T-cell (primary cell): ENCODE measurements at regions not wholly inside any gene's neighbourhood (a gene's known extent, or its start where the extent isn't known, plus 50 kb on each side); places are given as distances from the start of the nearest gene placed in this dataset.

ENCODE experiments used
- ATAC-seq, 4 experiments: fragments of 200-7000 bp in 3 of 4; fragments of 150-1000 bp in 1 of 4; cut with Tn5 transposase; replicated peaks in 1 of 4; 1 replicate in 3 of 4; 2 replicates in 1 of 4; pipeline ENCODE4 v1.10.0; 2021; ENCODE audit warnings: moderate library complexity in 3 of 4, mild to moderate bottlenecking in 2 of 4, moderate number of reproducible peaks in 1 of 4
- CTCF ChIA-PET, 2 donors: fragments of 300-600 bp; sonication (Branson Sonifier 250); formaldehyde crosslinking; loops; one replicate each; lab custom pipeline; 2022; ENCODE audit warnings: antibody characterized with exemption in 2 of 2; lab: Charles Lee
- POLR2A ChIA-PET, 2 donors: fragments of 300-600 bp; sonication (Branson Sonifier 250); formaldehyde crosslinking; loops; one replicate each; lab custom pipeline; 2022; ENCODE audit warnings: antibody characterized with exemption in 2 of 2; lab: Charles Lee
- DNase-seq, 35 experiments: peaks; one replicate each; pipeline versions ENCODE4 v3.0.0 to v3.0.0-alpha.2; 2013 to 2023
- H3K27ac ChIP-seq: one replicate; pipeline ENCODE4 v1.5.1; 2013; ENCODE audit warnings: low read length
- H3K27me3 ChIP-seq, 2 experiments: replicated peaks in 1 of 2; 1 replicate in 1 of 2; 2 replicates in 1 of 2; pipeline versions ENCODE4 v1.6.1 to v1.7.0; 2013; ENCODE audit warnings: low read length in 1 of 2, mixed read lengths in 1 of 2; ENCODE audit not compliant: control insufficient read depth in 2 of 2, insufficient read depth in 2 of 2; ENCODE audit errors: extremely low read depth in 1 of 2
- H3K36me3 ChIP-seq, 2 donors: 1 replicate in 1 of 2; 2 replicates in 1 of 2; pipeline versions ENCODE4 v1.6.1 to v1.7.0; 2013; ENCODE audit warnings: low read length in 1 of 2; ENCODE audit not compliant: control insufficient read depth in 2 of 2, insufficient read depth in 1 of 2; ENCODE audit errors: extremely low read depth in 1 of 2
- H3K4me1 ChIP-seq, 2 experiments: 1 replicate in 1 of 2; 2 replicates in 1 of 2; pipeline versions ENCODE4 v1.6.1 to v1.7.0; 2013; ENCODE audit warnings: low read length in 2 of 2, mixed read lengths in 1 of 2; ENCODE audit not compliant: insufficient read depth in 2 of 2, control insufficient read depth in 1 of 2; ENCODE audit errors: extremely low read depth in 1 of 2
- H3K4me3 ChIP-seq, 2 donors: 1 replicate in 1 of 2; 2 replicates in 1 of 2; pipeline versions ENCODE4 v1.5.1 to v1.7.0; 2013; ENCODE audit warnings: mild to moderate bottlenecking in 2 of 2, low read length in 1 of 2, moderate library complexity in 1 of 2; ENCODE audit not compliant: control insufficient read depth in 1 of 2; ENCODE audit errors: extremely low read depth in 1 of 2
- H3K9me3 ChIP-seq: 2 replicates; pipeline ENCODE4 v1.7.0; 2013
- H3K27ac Mint-ChIP-seq, 2 donors: one replicate each; pipeline ENCODE4 v1.8.0; 2020 to 2021; ENCODE audit warnings: mild to moderate bottlenecking in 2 of 2, mixed read lengths in 2 of 2
- H3K27me3 Mint-ChIP-seq, 2 donors: one replicate each; pipeline ENCODE4 v1.8.0; 2021 to 2022; ENCODE audit warnings: mixed read lengths in 2 of 2
- H3K36me3 Mint-ChIP-seq: one replicate; pipeline ENCODE4 v1.8.0; 2021; ENCODE audit warnings: mixed read lengths
- H3K4me1 Mint-ChIP-seq, 3 donors: one replicate each; pipeline ENCODE4 v1.8.0; 2020 to 2022; ENCODE audit warnings: mixed read lengths in 3 of 3, mild to moderate bottlenecking in 1 of 3
- H3K4me3 Mint-ChIP-seq, 3 donors: one replicate each; pipeline ENCODE4 v1.8.0; 2020 to 2022; ENCODE audit warnings: mild to moderate bottlenecking in 3 of 3, mixed read lengths in 3 of 3, moderate library complexity in 3 of 3
- H3K9me3 Mint-ChIP-seq, 3 donors: one replicate each; pipeline ENCODE4 v1.8.0; 2020 to 2022; ENCODE audit warnings: mixed read lengths in 3 of 3
- WGBS: methylation state at CpG from one replicate; pipeline ENCODE4 v1.1.5; 2013; ENCODE audit warnings: missing lambda C conversion rate; ENCODE audit not compliant: insufficient coverage; 5-methylcytosine and 5-hydroxymethylcytosine counted together

DNA sequence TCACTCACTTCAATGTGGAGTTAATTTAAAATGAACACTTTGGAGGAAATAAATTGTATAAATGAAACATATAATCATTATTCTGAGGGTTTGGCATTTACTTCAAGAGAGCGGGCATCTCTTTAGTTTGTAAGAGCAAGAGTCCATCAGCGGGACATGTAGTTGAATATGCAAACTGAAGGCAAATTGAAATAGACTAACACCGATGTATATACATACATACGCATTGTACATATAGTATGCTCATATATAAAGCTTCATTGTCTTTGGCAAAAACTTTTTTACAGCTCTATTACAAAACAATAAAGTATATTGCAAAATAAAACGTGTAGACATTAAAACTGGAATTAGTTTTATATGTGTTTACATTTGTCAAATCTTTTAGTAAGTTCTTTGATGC, 328.9 kb downstream of the LTN1 start:
- no peaks in the 10 kb centered on the region for H3K27me3 ChIP-seq
- ChIA-PET POLR2A (interaction anchor here in 1 of 2 donors (0.6 kb wide), 1 partner anchor 24 kb away, joined by 3 read pairs; no protein-coding TSS in a partner anchor), CTCF (interaction anchor here in 1 of 2 donors (0.6 kb wide), 1 partner anchor 813 kb away, joined by 3 read pairs; no protein-coding TSS in a partner anchor)
- Mint-ChIP-seq H3K27me3 (no peaks in the 10 kb centered on the region), H3K4me3 (no peak overlapping the region), H3K9me3 (no peaks in the 10 kb centered on the region), H3K4me1 (peaks cover 0 to 3% (median 0%) of the 10 kb centered on the region in 3 donors), H3K27ac (no peak overlapping the region), H3K36me3 (peaks cover 6% of the 10 kb centered on the region)
- H3K9me3 ChIP-seq = no peaks in the 10 kb centered on the region
- H3K4me3 ChIP-seq = no peak overlapping the region
- no CpG with 5 or more reads among the region's 5 CpGs for WGBS
- no peaks in the 10 kb centered on the region for H3K4me1 ChIP-seq
- no peaks in the 10 kb centered on the region for H3K36me3 ChIP-seq
- H3K27ac ChIP-seq = no peak overlapping the region
- ATAC-seq (no peak), DNase-seq (no peak)

DNA sequence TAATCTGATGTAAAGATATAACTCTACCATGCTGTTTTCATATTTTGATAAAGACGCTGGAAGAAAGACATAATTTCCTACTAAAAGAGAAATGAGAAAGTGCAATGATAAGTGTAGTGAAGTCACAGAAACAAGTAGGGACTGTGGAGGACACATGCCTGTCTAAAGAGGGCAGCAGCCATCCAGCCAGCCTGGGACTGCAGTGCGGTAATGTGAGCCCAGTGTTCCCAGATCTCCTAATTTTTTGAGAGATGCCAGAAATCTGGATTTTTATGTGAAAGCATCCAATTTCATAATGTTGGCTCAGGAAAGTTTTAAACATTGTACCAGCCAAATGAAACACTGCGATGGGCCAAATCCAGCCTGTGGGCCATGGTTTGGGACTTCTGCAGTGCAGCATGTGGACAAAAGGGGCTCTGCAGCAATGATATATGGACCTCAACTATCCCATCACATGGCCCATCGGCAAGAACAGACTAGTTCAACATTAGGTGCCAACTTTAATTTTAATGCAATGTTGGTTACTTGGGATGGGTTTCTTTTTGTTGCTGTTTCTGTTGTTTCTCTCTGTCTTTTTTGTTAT, 329.5 kb downstream of the LTN1 start:
- Histone ChIP-seq H3K36me3 (no peaks in the 10 kb centered on the region), H3K4me1 (no peaks in the 10 kb centered on the region), H3K27ac (no peak overlapping the region), H3K9me3 (no peaks in the 10 kb centered on the region), H3K4me3 (no peak overlapping the region), H3K27me3 (no peaks in the 10 kb centered on the region)
- Mint-ChIP-seq H3K4me3 (no peak overlapping the region), H3K4me1 (no peaks in the 10 kb centered on the region), H3K36me3 (peaks cover 6% of the 10 kb centered on the region), H3K27ac (no peak overlapping the region), H3K9me3 (no peaks in the 10 kb centered on the region), H3K27me3 (no peaks in the 10 kb centered on the region)
- no peak for ATAC-seq
- POLR2A ChIA-PET = no interaction called here
- no peak for DNase-seq
- CTCF ChIA-PET = no interaction called here
- WGBS = 80% methylated on average over 1 of the region's 4 CpGs

DNA sequence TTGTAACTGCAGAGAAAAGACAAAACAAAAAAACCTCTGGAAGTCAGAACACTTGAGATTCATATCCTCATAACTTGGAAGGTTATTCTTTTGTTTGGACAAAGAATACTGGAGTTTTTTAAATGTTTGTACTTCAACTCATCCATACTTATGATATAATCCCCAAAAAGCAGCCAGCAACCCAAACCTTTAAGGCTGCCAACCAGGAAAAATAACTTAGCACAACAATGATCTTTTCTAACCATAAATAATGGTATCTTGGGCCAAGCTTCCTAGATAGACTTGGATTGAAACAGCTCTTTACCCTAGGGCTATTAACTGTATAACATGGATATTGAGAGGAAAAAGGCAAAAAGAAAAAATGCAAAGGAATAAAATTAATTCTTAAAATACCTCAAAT, 335.1 kb downstream of the LTN1 start:
- H3K4me3 Mint-ChIP-seq = no peak overlapping the region
- Histone ChIP-seq H3K4me1 (no peaks in the 10 kb centered on the region), H3K36me3 (no peaks in the 10 kb centered on the region), H3K9me3 (no peaks in the 10 kb centered on the region), H3K27ac (no peak overlapping the region), H3K27me3 (no peaks in the 10 kb centered on the region), H3K4me3 (no peak overlapping the region)
- peaks cover 0 to 5% (median 4%) of the 10 kb centered on the region in 3 donors for H3K4me1 Mint-ChIP-seq
- no peak overlapping the region for H3K27ac Mint-ChIP-seq
- no peak for ATAC-seq
- ChIA-PET CTCF (no interaction called here), POLR2A (no interaction called here)
- peaks cover under 1% of the 10 kb centered on the region for H3K36me3 Mint-ChIP-seq
- DNase-seq = no peak
- H3K9me3 Mint-ChIP-seq = no peaks in the 10 kb centered on the region
- no peaks in the 10 kb centered on the region for H3K27me3 Mint-ChIP-seq

DNA sequence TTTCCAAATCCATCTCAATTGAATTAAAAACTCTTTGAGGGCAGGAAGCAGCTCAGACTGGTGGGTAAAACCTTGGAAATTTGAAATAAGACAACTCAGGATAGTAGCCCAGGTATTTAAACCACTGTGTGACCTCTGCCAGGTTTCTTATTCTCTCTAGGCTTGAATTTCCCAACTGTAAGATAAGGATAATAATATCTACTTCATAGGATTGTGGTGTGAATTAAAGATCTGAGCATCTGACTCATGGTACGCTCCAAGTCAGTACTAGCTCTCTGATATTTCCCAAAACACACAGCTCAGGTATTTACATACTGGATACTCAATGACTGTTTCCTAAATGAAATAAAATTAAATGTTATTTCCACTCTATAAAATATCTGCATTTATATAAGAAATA, 337.2 kb downstream of the LTN1 start:
- H3K36me3 ChIP-seq = no peaks in the 10 kb centered on the region
- peaks cover 0 to 5% (median 4%) of the 10 kb centered on the region in 3 donors for H3K4me1 Mint-ChIP-seq
- no peak overlapping the region for H3K27ac ChIP-seq
- H3K9me3 Mint-ChIP-seq = no peaks in the 10 kb centered on the region
- no peaks in the 10 kb centered on the region for H3K27me3 ChIP-seq
- H3K4me1 ChIP-seq = no peaks in the 10 kb centered on the region
- ChIA-PET CTCF (no interaction called here), POLR2A (no interaction called here)
- ATAC-seq (no peak), DNase-seq (no peak)
- no CpG with 5 or more reads among the region's 1 CpG for WGBS
- H3K36me3 Mint-ChIP-seq = no peaks in the 10 kb centered on the region
- no peak overlapping the region for H3K4me3 Mint-ChIP-seq
- no peak overlapping the region for H3K4me3 ChIP-seq
- no peak overlapping the region for H3K27ac Mint-ChIP-seq
- no peaks in the 10 kb centered on the region for H3K27me3 Mint-ChIP-seq
- H3K9me3 ChIP-seq = no peaks in the 10 kb centered on the region

DNA sequence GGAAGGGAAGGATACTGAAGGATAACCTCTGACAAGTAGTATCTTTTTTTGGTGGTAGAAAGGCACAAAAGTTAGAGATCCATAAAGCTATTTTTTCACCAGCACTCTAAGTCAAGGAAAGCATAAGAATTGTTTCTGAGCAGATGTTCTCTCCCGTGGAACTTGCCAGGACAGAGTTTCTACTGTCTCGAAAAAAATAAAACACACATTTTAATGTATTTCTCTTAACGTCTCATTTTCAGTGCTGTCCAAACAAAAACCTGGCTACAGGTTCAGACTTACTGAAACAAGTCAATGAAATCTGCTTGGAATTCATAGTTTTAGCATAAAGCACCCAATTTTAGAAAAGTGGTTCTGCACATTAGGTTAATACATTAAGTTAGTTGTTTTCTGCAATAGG, 338.3 kb downstream of the LTN1 start:
- no peaks in the 10 kb centered on the region for H3K36me3 ChIP-seq
- H3K4me1 ChIP-seq = no peaks in the 10 kb centered on the region
- H3K4me3 ChIP-seq = no peak overlapping the region
- no CpG with 5 or more reads among the region's 3 CpGs for WGBS
- no peaks in the 10 kb centered on the region for H3K27me3 Mint-ChIP-seq
- no peak overlapping the region for H3K4me3 Mint-ChIP-seq
- ChIA-PET CTCF (no interaction called here), POLR2A (no interaction called here)
- H3K27ac ChIP-seq = no peak overlapping the region
- H3K9me3 ChIP-seq = no peaks in the 10 kb centered on the region
- no peaks in the 10 kb centered on the region for H3K9me3 Mint-ChIP-seq
- no peak for DNase-seq
- H3K36me3 Mint-ChIP-seq = no peaks in the 10 kb centered on the region
- no peak for ATAC-seq
- peaks cover 0 to 5% (median 4%) of the 10 kb centered on the region in 3 donors for H3K4me1 Mint-ChIP-seq
- no peaks in the 10 kb centered on the region for H3K27me3 ChIP-seq
- no peak overlapping the region for H3K27ac Mint-ChIP-seq

DNA sequence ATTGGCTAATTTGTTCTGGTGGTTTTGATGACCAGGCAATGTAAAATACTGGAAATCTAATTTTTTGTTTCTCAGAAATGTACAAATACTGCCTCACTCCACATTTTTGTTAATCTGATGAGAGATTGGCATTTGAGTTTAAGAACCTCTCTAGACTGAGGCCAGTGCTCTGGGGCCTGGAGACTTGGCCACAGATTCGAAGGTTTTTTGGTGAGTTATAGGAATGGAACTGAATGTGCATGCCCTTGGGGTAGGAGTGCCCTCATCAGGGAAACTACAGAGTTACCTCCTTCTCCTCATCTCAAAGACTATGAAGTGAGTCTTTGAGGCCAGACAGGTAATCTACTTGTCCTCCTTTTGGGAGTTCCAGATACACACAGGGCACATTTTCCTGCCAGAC, 347.9 kb downstream of the LTN1 start:
- no peaks in the 10 kb centered on the region for H3K27me3 ChIP-seq
- DNase-seq = no peak
- ATAC-seq = no peak
- H3K36me3 Mint-ChIP-seq = peaks cover 9% of the 10 kb centered on the region
- H3K4me3 Mint-ChIP-seq = no peak overlapping the region
- no peaks in the 10 kb centered on the region for H3K4me1 Mint-ChIP-seq
- H3K27me3 Mint-ChIP-seq = no peaks in the 10 kb centered on the region
- WGBS = no CpG with 5 or more reads among the region's 1 CpG
- peaks cover 0 to 5% (median 0%) of the 10 kb centered on the region in 3 donors for H3K9me3 Mint-ChIP-seq
- H3K4me1 ChIP-seq = no peaks in the 10 kb centered on the region
- POLR2A ChIA-PET = no interaction called here
- no peaks in the 10 kb centered on the region for H3K9me3 ChIP-seq
- no peak overlapping the region for H3K27ac ChIP-seq
- no peaks in the 10 kb centered on the region for H3K36me3 ChIP-seq
- H3K4me3 ChIP-seq = no peak overlapping the region
- CTCF ChIA-PET = no interaction called here
- no peak overlapping the region for H3K27ac Mint-ChIP-seq

DNA sequence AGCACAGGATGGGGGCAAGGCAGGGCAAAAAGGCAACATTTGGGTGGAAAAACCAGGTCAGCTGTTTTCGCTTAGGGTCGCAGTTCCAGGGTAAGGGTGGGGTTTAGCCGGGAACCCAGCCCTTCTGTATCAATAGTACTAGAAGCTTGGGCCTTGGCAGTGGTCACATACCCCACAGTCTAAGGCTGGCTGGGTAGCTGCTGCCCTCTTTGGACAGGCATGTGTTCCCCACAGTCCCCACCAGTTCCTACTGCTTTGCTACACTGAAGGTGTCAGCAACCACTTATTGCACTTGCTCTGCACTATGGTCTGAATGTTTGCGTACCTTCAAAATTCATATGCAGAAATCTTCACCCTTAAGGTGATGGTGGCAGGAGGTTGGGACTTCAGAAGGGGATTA, 349.8 kb downstream of the LTN1 start:
- DNase-seq (no peak), ATAC-seq (no peak)
- no CpG with 5 or more reads among the region's 4 CpGs for WGBS
- Histone ChIP-seq H3K27me3 (no peaks in the 10 kb centered on the region), H3K4me3 (no peak overlapping the region), H3K9me3 (no peaks in the 10 kb centered on the region), H3K27ac (no peak overlapping the region), H3K36me3 (no peaks in the 10 kb centered on the region), H3K4me1 (no peaks in the 10 kb centered on the region)
- Mint-ChIP-seq H3K27ac (no peak overlapping the region), H3K27me3 (no peaks in the 10 kb centered on the region), H3K36me3 (peaks cover 18% of the 10 kb centered on the region), H3K4me3 (no peak overlapping the region), H3K9me3 (peaks cover 0 to 5% (median 0%) of the 10 kb centered on the region in 3 donors), H3K4me1 (no peaks in the 10 kb centered on the region)
- ChIA-PET CTCF (no interaction called here), POLR2A (no interaction called here)
